Endothelial cell (in vitro differentiated cells): ENCODE measurements at regions not wholly inside any gene's neighbourhood (a gene's known extent, or its start where the extent isn't known, plus 50 kb on each side); places are given as distances from the start of the nearest gene placed in this dataset.
"Not testable (repeated sequence)": the region's sequence is repeated elsewhere in the genome, so short reads cannot be mapped to it uniquely, and the experiment has no call there.

Experiments
- DNase-seq: peaks from one replicate; pipeline ENCODE4 v3.0.0; 2021; ENCODE audit warnings: low spot score
- H3K27ac Mint-ChIP-seq: one replicate; pipeline ENCODE4 v1.8.0; 2021; ENCODE audit warnings: mixed read lengths, inconsistent platforms; ENCODE audit not compliant: unreplicated experiment
- H3K27me3 Mint-ChIP-seq: one replicate; pipeline ENCODE4 v1.8.0; 2021; ENCODE audit warnings: mild to moderate bottlenecking, moderate library complexity, mixed read lengths, inconsistent platforms; ENCODE audit not compliant: unreplicated experiment
- H3K36me3 Mint-ChIP-seq: one replicate; pipeline ENCODE4 v1.8.0; 2021; ENCODE audit warnings: mild to moderate bottlenecking, low read depth, mixed read lengths, inconsistent platforms; ENCODE audit not compliant: unreplicated experiment
- H3K4me1 Mint-ChIP-seq: one replicate; pipeline ENCODE4 v1.8.0; 2021; ENCODE audit warnings: mild to moderate bottlenecking, mixed read lengths, inconsistent platforms; ENCODE audit not compliant: unreplicated experiment
- H3K4me3 Mint-ChIP-seq: one replicate; pipeline ENCODE4 v1.8.0; 2021; ENCODE audit warnings: mild to moderate bottlenecking, mixed read lengths, inconsistent platforms; ENCODE audit not compliant: unreplicated experiment
- H3K9me3 Mint-ChIP-seq: one replicate; pipeline ENCODE4 v1.8.0; 2021; ENCODE audit warnings: mixed read lengths, inconsistent platforms; ENCODE audit not compliant: unreplicated experiment
- CTCF ChIP-seq: fragments of 200-600 bp; sonication (generic); IDR thresholded peaks from one replicate; pipeline ENCODE4 v1.5.0; 2021; ENCODE audit warnings: antibody characterized with exemption; ENCODE audit not compliant: unreplicated experiment

GRCh38 chr6:153984811-153985210, 54.2 kb upstream of the OPRM1 start:
- Mint-ChIP-seq H3K4me1 (no peaks in the 10 kb centered on the region), H3K4me3 (no peak overlapping the region), H3K27ac (no peak overlapping the region), H3K27me3 (no peaks in the 10 kb centered on the region), H3K36me3 (no peaks in the 10 kb centered on the region), H3K9me3 (no peaks in the 10 kb centered on the region)
- no peak for TF ChIP-seq CTCF
- no peak for DNase-seq

GRCh38 chr6:153980171-153980570, 58.9 kb upstream of the OPRM1 start:
- H3K4me3 Mint-ChIP-seq, result no peak overlapping the region
- no peak overlapping the region for H3K27ac Mint-ChIP-seq
- H3K4me1 Mint-ChIP-seq, result no peaks in the 10 kb centered on the region
- no peak for TF ChIP-seq CTCF
- H3K9me3 Mint-ChIP-seq, result no peaks in the 10 kb centered on the region
- H3K27me3 Mint-ChIP-seq, result no peaks in the 10 kb centered on the region
- H3K36me3 Mint-ChIP-seq, result no peaks in the 10 kb centered on the region
- DNase-seq, result no peak

- not testable (repeated sequence) for H3K4me3 Mint-ChIP-seq, DNase-seq, H3K9me3 Mint-ChIP-seq, H3K27ac Mint-ChIP-seq, H3K36me3 Mint-ChIP-seq, H3K4me1 Mint-ChIP-seq, H3K27me3 Mint-ChIP-seq
Measured at GRCh38 chr6:153978911-153979548, 60.0 kb upstream of the OPRM1 start.

GRCh38 chr6:153976921-153977693, 61.9 kb upstream of the OPRM1 start:
- Mint-ChIP-seq H3K27ac (no peak overlapping the region), H3K27me3 (no peaks in the 10 kb centered on the region), H3K36me3 (no peaks in the 10 kb centered on the region), H3K4me1 (no peaks in the 10 kb centered on the region), H3K4me3 (no peak overlapping the region), H3K9me3 (no peaks in the 10 kb centered on the region)
- TF ChIP-seq CTCF, result no peak
- no peak for DNase-seq

GRCh38 chr6:153966001-153966400, 73.0 kb upstream of the OPRM1 start:
- TF ChIP-seq CTCF, result no peak
- no peak for DNase-seq
- Mint-ChIP-seq H3K27me3 (peaks cover 1% of the 10 kb centered on the region), H3K9me3 (no peaks in the 10 kb centered on the region), H3K36me3 (no peaks in the 10 kb centered on the region), H3K4me1 (peaks cover 9% of the 10 kb centered on the region), H3K4me3 (no peak overlapping the region), H3K27ac (no peak overlapping the region)
